Endothelial cell (in vitro differentiated cells): ENCODE measurements at regions not wholly inside any gene's neighbourhood (a gene's known extent, or its start where the extent isn't known, plus 50 kb on each side); places are given as distances from the start of the nearest gene placed in this dataset.

Experiments
- DNase-seq: peaks from one replicate; pipeline ENCODE4 v3.0.0; 2021; ENCODE audit warnings: low spot score
- H3K27ac Mint-ChIP-seq: one replicate; pipeline ENCODE4 v1.8.0; 2021; ENCODE audit warnings: mixed read lengths, inconsistent platforms; ENCODE audit not compliant: unreplicated experiment
- H3K27me3 Mint-ChIP-seq: one replicate; pipeline ENCODE4 v1.8.0; 2021; ENCODE audit warnings: mild to moderate bottlenecking, moderate library complexity, mixed read lengths, inconsistent platforms; ENCODE audit not compliant: unreplicated experiment
- H3K36me3 Mint-ChIP-seq: one replicate; pipeline ENCODE4 v1.8.0; 2021; ENCODE audit warnings: mild to moderate bottlenecking, low read depth, mixed read lengths, inconsistent platforms; ENCODE audit not compliant: unreplicated experiment
- H3K4me1 Mint-ChIP-seq: one replicate; pipeline ENCODE4 v1.8.0; 2021; ENCODE audit warnings: mild to moderate bottlenecking, mixed read lengths, inconsistent platforms; ENCODE audit not compliant: unreplicated experiment
- H3K4me3 Mint-ChIP-seq: one replicate; pipeline ENCODE4 v1.8.0; 2021; ENCODE audit warnings: mild to moderate bottlenecking, mixed read lengths, inconsistent platforms; ENCODE audit not compliant: unreplicated experiment
- H3K9me3 Mint-ChIP-seq: one replicate; pipeline ENCODE4 v1.8.0; 2021; ENCODE audit warnings: mixed read lengths, inconsistent platforms; ENCODE audit not compliant: unreplicated experiment
- CTCF ChIP-seq: fragments of 200-600 bp; sonication (generic); IDR thresholded peaks from one replicate; pipeline ENCODE4 v1.5.0; 2021; ENCODE audit warnings: antibody characterized with exemption; ENCODE audit not compliant: unreplicated experiment

GRCh38 chrX:39897741-39898097 is 200.0 kb downstream of the BCOR start:
- TF ChIP-seq CTCF: no peak

DNA sequence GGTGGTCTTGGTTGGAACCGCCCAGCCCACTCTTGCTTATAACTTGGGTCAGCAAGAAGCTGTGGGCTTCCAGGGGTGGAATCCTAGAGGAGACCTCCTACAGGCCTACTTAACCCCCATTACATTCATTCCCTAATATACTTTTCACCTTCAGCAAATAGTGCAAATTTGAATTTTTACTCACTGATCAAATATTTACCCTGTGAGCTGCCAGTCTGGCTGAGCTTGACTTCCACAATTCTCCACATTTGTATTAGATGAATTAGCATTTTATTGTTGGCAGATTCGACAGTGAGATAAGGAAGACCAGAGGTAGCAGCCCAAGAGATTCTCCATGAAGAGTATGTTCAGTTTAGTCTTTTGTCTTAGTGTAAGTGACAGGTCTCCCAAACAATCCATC is 199.6 kb downstream of the BCOR start:
- peaks cover 16% of the 10 kb centered on the region for H3K4me1 Mint-ChIP-seq
- peaks cover 3% of the 10 kb centered on the region for H3K27me3 Mint-ChIP-seq
- no peak overlapping the region for H3K4me3 Mint-ChIP-seq
- TF ChIP-seq CTCF: no peak
- no peak for DNase-seq
- H3K36me3 Mint-ChIP-seq: no peaks in the 10 kb centered on the region
- no peaks in the 10 kb centered on the region for H3K9me3 Mint-ChIP-seq
- no peak overlapping the region for H3K27ac Mint-ChIP-seq

More at GRCh38 chrX:39897741-39898097, 200.0 kb downstream of the BCOR start:
- H3K36me3 Mint-ChIP-seq: no peaks in the 10 kb centered on the region
- H3K4me3 Mint-ChIP-seq: no peak overlapping the region
- H3K27me3 Mint-ChIP-seq: peaks cover 3% of the 10 kb centered on the region
- no peaks in the 10 kb centered on the region for H3K9me3 Mint-ChIP-seq
- peaks cover 16% of the 10 kb centered on the region for H3K4me1 Mint-ChIP-seq
- no peak overlapping the region for H3K27ac Mint-ChIP-seq
- DNase-seq: no peak

DNA sequence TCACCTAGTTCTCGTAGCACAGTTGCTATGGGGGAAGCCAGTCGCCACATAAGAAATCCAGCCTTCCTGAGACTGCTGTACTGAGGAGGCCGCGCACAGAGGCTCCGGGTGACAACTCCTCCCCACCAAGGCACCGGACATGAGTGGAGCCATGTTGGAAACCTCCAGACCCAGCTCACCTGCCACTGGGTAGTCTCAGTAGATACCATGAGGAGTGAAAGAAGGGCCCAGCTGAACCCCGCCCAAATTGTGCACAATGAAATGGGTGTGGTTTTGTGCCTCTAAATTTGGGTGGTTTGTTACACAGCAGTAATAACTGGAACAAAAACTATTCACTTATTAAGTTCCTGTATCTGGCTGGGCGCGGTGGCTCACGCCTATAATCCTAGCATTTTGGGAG is 198.7 kb downstream of the BCOR start:
- Mint-ChIP-seq H3K4me1 (peaks cover 16% of the 10 kb centered on the region), H3K27ac (no peak overlapping the region), H3K4me3 (no peak overlapping the region), H3K9me3 (no peaks in the 10 kb centered on the region), H3K36me3 (no peaks in the 10 kb centered on the region), H3K27me3 (peaks cover 3% of the 10 kb centered on the region)
- no peak for TF ChIP-seq CTCF
- DNase-seq: no peak

DNA sequence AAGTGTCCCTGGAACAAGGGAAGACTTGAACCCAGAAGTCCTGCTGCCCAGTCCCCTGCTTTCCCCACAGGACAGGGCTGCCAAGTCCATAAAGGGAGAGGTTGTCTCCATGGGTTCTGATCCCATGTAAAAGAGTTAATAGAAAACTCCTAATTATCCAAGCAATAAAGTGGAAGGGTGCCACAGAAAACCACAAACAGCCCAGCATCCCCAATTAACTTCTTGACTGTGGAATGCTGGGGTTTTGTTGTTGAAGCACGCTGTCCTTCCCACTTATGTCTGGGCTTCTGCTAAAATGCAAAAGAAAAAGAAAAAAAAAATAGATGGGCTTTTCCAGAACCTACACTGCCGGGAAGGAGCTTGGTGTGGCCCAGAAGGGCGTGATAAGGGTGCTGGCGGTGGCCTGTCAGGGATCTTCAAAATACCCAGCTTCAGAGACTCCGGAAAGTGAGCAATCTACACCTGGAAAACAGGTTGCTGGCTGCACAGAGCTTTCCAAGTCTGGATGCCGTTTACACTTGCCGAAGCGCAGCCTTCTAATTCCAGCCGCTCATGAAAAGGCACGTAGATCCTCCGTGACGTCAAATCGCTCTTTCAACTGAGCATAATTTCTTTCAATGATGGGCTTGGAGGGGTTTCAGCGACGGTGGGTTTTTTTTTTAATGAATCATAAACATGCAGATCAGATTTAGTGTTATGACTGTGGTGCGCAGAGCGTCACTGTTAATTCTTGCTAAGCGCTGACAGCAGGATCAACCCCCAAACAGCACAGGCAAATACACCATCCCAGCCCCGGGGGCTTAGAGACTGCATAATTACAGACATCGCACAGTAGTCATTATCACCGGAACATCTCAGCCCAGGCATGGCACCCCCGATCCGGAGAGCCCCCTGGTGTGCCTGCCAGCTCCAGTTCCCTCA is 197.6 kb downstream of the BCOR start:
- Mint-ChIP-seq H3K36me3 (no peaks in the 10 kb centered on the region), H3K9me3 (no peaks in the 10 kb centered on the region), H3K27me3 (peaks cover 3% of the 10 kb centered on the region), H3K4me1 (peaks cover 13% of the 10 kb centered on the region), H3K27ac (no peak overlapping the region), H3K4me3 (no peak overlapping the region)
- TF ChIP-seq CTCF: no peak
- no peak for DNase-seq

DNA sequence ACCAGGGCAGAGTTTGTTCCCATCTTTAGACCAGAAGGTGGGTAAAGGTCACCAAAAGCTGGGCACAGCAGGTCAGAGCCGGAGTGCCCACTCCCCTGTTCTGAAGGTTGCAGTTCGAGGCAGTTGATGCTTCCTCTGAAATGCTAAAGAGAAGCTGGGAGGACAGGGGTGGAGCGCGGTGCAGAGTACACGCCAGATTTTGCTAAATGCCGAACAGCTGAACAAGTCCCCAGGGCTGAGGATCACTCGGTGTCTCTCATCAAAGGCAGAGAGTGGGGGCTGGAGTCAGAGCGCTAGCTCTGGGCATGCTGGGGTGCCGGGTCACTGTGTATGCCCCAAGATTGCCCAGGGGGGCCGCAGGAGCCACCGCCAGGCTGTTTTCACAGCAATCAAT is 197.0 kb downstream of the BCOR start:
- no peak for DNase-seq
- TF ChIP-seq CTCF: no peak
- peaks cover 3% of the 10 kb centered on the region for H3K27me3 Mint-ChIP-seq
- no peaks in the 10 kb centered on the region for H3K9me3 Mint-ChIP-seq
- H3K4me3 Mint-ChIP-seq: no peak overlapping the region
- no peaks in the 10 kb centered on the region for H3K36me3 Mint-ChIP-seq
- no peak overlapping the region for H3K27ac Mint-ChIP-seq
- H3K4me1 Mint-ChIP-seq: peaks cover 6% of the 10 kb centered on the region
